ENCODE measurements at regions not wholly inside any gene's neighbourhood (a gene's known extent, or its start where the extent isn't known, plus 50 kb on each side); places are given as distances from the start of the nearest gene placed in this dataset.

- TF ChIP-seq POLR2AphosphoS5 (IDR thresholded peaks at IDR 0.05) (no peak), POLR2A (IDR thresholded peaks at IDR 0.05) (no peak), EP300 (IDR thresholded peaks at IDR 0.05) (no peak), CTCF (IDR thresholded peaks at IDR 0.05) (no peak)
- Histone ChIP-seq H3K4me1 (no peaks in the 10 kb centered on the region), H3K9me3 (no peaks in the 10 kb centered on the region), H3K4me3 (no peak overlapping the region), H3K27me3 (no peaks in the 10 kb centered on the region), H3K27ac (no peak overlapping the region), H3K36me3 (no peaks in the 10 kb centered on the region)
- WGBS, 2 donors (ENCODE audit: low coverage in 1 of 2), result 77 to 80% methylated on average over 1 to 4 of the region's 4 CpGs
- ATAC-seq, result no peak
Measured at GRCh38 chr2:56444339-56444738, 260.5 kb downstream of the CCDC85A start.

DNA sequence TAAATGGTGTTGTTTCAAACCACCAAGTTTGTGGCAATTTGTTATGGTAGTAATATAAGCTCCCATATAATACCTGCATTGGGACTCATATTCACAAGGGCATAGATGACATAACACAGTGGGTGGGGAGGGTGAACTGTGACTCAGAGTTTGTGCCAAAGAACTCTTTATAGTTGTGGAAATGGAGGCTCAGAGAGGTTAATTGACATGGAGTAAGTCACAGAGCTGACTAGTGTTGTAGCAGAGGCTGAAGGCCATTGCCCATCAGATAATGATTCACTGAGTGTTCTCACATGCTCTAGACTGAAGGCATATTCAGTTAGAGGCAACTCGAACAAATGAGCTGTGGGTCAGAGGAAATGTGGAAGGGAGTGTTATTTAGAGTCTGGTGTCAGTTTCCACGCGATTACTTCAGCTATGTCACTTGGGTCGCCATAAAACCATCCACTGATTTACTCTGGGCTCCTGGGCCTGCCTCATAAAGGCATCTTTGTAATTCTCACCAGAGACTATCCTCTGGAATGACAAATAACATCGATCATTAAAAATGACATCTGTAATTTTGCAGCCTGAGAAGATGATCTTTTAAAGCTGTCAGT lies 264.7 kb downstream of the CCDC85A start:
- Histone ChIP-seq H3K27me3 (no peaks in the 10 kb centered on the region), H3K36me3 (no peaks in the 10 kb centered on the region), H3K27ac (no peak overlapping the region), H3K4me3 (no peak overlapping the region), H3K4me1 (no peaks in the 10 kb centered on the region), H3K9me3 (no peaks in the 10 kb centered on the region)
- TF ChIP-seq POLR2AphosphoS5 (IDR thresholded peaks at IDR 0.05), result no peak
- TF ChIP-seq POLR2A (IDR thresholded peaks at IDR 0.05), result no peak
- no peak for TF ChIP-seq CTCF (IDR thresholded peaks at IDR 0.05)
- no peak for TF ChIP-seq EP300 (IDR thresholded peaks at IDR 0.05)
- no peak for ATAC-seq
- 54 to 66% methylated on average over 5 of the region's 5 CpGs for WGBS, 2 donors (ENCODE audit: low coverage in 1 of 2)

- ATAC-seq, result no peak
- Histone ChIP-seq H3K27me3 (no peaks in the 10 kb centered on the region), H3K4me3 (no peak overlapping the region), H3K9me3 (no peaks in the 10 kb centered on the region), H3K36me3 (no peaks in the 10 kb centered on the region), H3K4me1 (no peaks in the 10 kb centered on the region), H3K27ac (no peak overlapping the region)
- 20 to 42% methylated on average over 6 to 7 of the region's 8 CpGs for WGBS, 2 donors (ENCODE audit: low coverage in 1 of 2)
- TF ChIP-seq CTCF (IDR thresholded peaks at IDR 0.05), result no peak
- no peak for TF ChIP-seq POLR2AphosphoS5 (IDR thresholded peaks at IDR 0.05)
- no peak for TF ChIP-seq POLR2A (IDR thresholded peaks at IDR 0.05)
- TF ChIP-seq EP300 (IDR thresholded peaks at IDR 0.05), result no peak
Measured at GRCh38 chr2:56449002-56449431, 265.2 kb downstream of the CCDC85A start.

- Histone ChIP-seq H3K9me3 (no peaks in the 10 kb centered on the region), H3K4me1 (no peaks in the 10 kb centered on the region), H3K4me3 (no peak overlapping the region), H3K36me3 (no peaks in the 10 kb centered on the region), H3K27ac (no peak overlapping the region), H3K27me3 (no peaks in the 10 kb centered on the region)
- WGBS, 2 donors (ENCODE audit: low coverage in 1 of 2), result 44 to 50% methylated on average over 2 of the region's 2 CpGs
- TF ChIP-seq CTCF (IDR thresholded peaks at IDR 0.05) (no peak), POLR2AphosphoS5 (IDR thresholded peaks at IDR 0.05) (no peak)
- ATAC-seq, result no peak
Measured at GRCh38 chr2:56449449-56449860, 265.7 kb downstream of the CCDC85A start.

- Histone ChIP-seq H3K27me3 (no peaks in the 10 kb centered on the region), H3K36me3 (no peaks in the 10 kb centered on the region), H3K4me1 (no peaks in the 10 kb centered on the region), H3K4me3 (no peak overlapping the region), H3K27ac (no peak overlapping the region), H3K9me3 (no peaks in the 10 kb centered on the region)
- 57% methylated on average over 1 of the region's 1 CpG; no CpG with 5 or more reads in 1 of the 2 donors for WGBS, 2 donors (ENCODE audit: low coverage in 1 of 2)
- no peak for ATAC-seq
- TF ChIP-seq CTCF (IDR thresholded peaks at IDR 0.05) (no peak), EP300 (IDR thresholded peaks at IDR 0.05) (no peak), POLR2A (IDR thresholded peaks at IDR 0.05) (no peak), POLR2AphosphoS5 (IDR thresholded peaks at IDR 0.05) (no peak)
Measured at GRCh38 chr2:56450047-56450446, 266.3 kb downstream of the CCDC85A start.
